T-cell (primary cell): ENCODE measurements at regions not wholly inside any gene's neighbourhood (a gene's known extent, or its start where the extent isn't known, plus 50 kb on each side); places are given as distances from the start of the nearest gene placed in this dataset.

Experiments
- ATAC-seq, 4 experiments: fragments of 200-7000 bp in 3 of 4; fragments of 150-1000 bp in 1 of 4; cut with Tn5 transposase; replicated peaks in 1 of 4; 1 replicate in 3 of 4; 2 replicates in 1 of 4; pipeline ENCODE4 v1.10.0; 2021; ENCODE audit warnings: moderate library complexity in 3 of 4, mild to moderate bottlenecking in 2 of 4, moderate number of reproducible peaks in 1 of 4
- CTCF ChIA-PET, 2 donors: fragments of 300-600 bp; sonication (Branson Sonifier 250); formaldehyde crosslinking; loops; one replicate each; lab custom pipeline; 2022; ENCODE audit warnings: antibody characterized with exemption in 2 of 2; lab: Charles Lee
- POLR2A ChIA-PET, 2 donors: fragments of 300-600 bp; sonication (Branson Sonifier 250); formaldehyde crosslinking; loops; one replicate each; lab custom pipeline; 2022; ENCODE audit warnings: antibody characterized with exemption in 2 of 2; lab: Charles Lee
- DNase-seq, 35 experiments: peaks; one replicate each; pipeline versions ENCODE4 v3.0.0 to v3.0.0-alpha.2; 2013 to 2023
- H3K27ac ChIP-seq: one replicate; pipeline ENCODE4 v1.5.1; 2013; ENCODE audit warnings: low read length
- H3K27me3 ChIP-seq, 2 experiments: replicated peaks in 1 of 2; 1 replicate in 1 of 2; 2 replicates in 1 of 2; pipeline versions ENCODE4 v1.6.1 to v1.7.0; 2013; ENCODE audit warnings: low read length in 1 of 2, mixed read lengths in 1 of 2; ENCODE audit not compliant: control insufficient read depth in 2 of 2, insufficient read depth in 2 of 2; ENCODE audit errors: extremely low read depth in 1 of 2
- H3K36me3 ChIP-seq, 2 donors: 1 replicate in 1 of 2; 2 replicates in 1 of 2; pipeline versions ENCODE4 v1.6.1 to v1.7.0; 2013; ENCODE audit warnings: low read length in 1 of 2; ENCODE audit not compliant: control insufficient read depth in 2 of 2, insufficient read depth in 1 of 2; ENCODE audit errors: extremely low read depth in 1 of 2
- H3K4me1 ChIP-seq, 2 experiments: 1 replicate in 1 of 2; 2 replicates in 1 of 2; pipeline versions ENCODE4 v1.6.1 to v1.7.0; 2013; ENCODE audit warnings: low read length in 2 of 2, mixed read lengths in 1 of 2; ENCODE audit not compliant: insufficient read depth in 2 of 2, control insufficient read depth in 1 of 2; ENCODE audit errors: extremely low read depth in 1 of 2
- H3K4me3 ChIP-seq, 2 donors: 1 replicate in 1 of 2; 2 replicates in 1 of 2; pipeline versions ENCODE4 v1.5.1 to v1.7.0; 2013; ENCODE audit warnings: mild to moderate bottlenecking in 2 of 2, low read length in 1 of 2, moderate library complexity in 1 of 2; ENCODE audit not compliant: control insufficient read depth in 1 of 2; ENCODE audit errors: extremely low read depth in 1 of 2
- H3K9me3 ChIP-seq: 2 replicates; pipeline ENCODE4 v1.7.0; 2013
- H3K27ac Mint-ChIP-seq, 2 donors: one replicate each; pipeline ENCODE4 v1.8.0; 2020 to 2021; ENCODE audit warnings: mild to moderate bottlenecking in 2 of 2, mixed read lengths in 2 of 2
- H3K27me3 Mint-ChIP-seq, 2 donors: one replicate each; pipeline ENCODE4 v1.8.0; 2021 to 2022; ENCODE audit warnings: mixed read lengths in 2 of 2
- H3K36me3 Mint-ChIP-seq: one replicate; pipeline ENCODE4 v1.8.0; 2021; ENCODE audit warnings: mixed read lengths
- H3K4me1 Mint-ChIP-seq, 3 donors: one replicate each; pipeline ENCODE4 v1.8.0; 2020 to 2022; ENCODE audit warnings: mixed read lengths in 3 of 3, mild to moderate bottlenecking in 1 of 3
- H3K4me3 Mint-ChIP-seq, 3 donors: one replicate each; pipeline ENCODE4 v1.8.0; 2020 to 2022; ENCODE audit warnings: mild to moderate bottlenecking in 3 of 3, mixed read lengths in 3 of 3, moderate library complexity in 3 of 3
- H3K9me3 Mint-ChIP-seq, 3 donors: one replicate each; pipeline ENCODE4 v1.8.0; 2020 to 2022; ENCODE audit warnings: mixed read lengths in 3 of 3
- WGBS: methylation state at CpG from one replicate; pipeline ENCODE4 v1.1.5; 2013; ENCODE audit warnings: missing lambda C conversion rate; ENCODE audit not compliant: insufficient coverage; 5-methylcytosine and 5-hydroxymethylcytosine counted together

GRCh38 chr16:31713071-31713944 is 160.3 kb upstream of the ZNF267 start:
- peak overlapping the region; percentile 94 for H3K27ac ChIP-seq
- H3K4me3 ChIP-seq: peak overlapping the region; percentile 94 to 100
- Mint-ChIP-seq H3K27me3 (no peaks in the 10 kb centered on the region), H3K4me3 (peak overlapping the region; percentile 99 to 100 (median 99)), H3K27ac (peak overlapping the region; percentile 98 to 99), H3K4me1 (peaks cover 59 to 64% (median 62%) of the 10 kb centered on the region in 3 donors), H3K36me3 (peaks cover 22% of the 10 kb centered on the region), H3K9me3 (no peaks in the 10 kb centered on the region)
- CTCF ChIA-PET: interaction anchor here in 1 of 2 donors (0.7 to 1.6 kb wide), 4 partner anchors 11 to 156 kb away, joined by 3 to 15 read pairs (median 7); no protein-coding TSS in a partner anchor
- no peaks in the 10 kb centered on the region for H3K9me3 ChIP-seq
- peaks cover 0 to 9% of the 10 kb centered on the region in 2 donors for H3K36me3 ChIP-seq
- DNase-seq (peak; percentile 82 to 95 (median 92)), ATAC-seq (peak; percentile 89 to 95 (median 90))
- no peaks in the 10 kb centered on the region for H3K27me3 ChIP-seq
- peaks cover 16 to 52% of the 10 kb centered on the region in 2 experiments for H3K4me1 ChIP-seq
- under 1% methylated on average over 42 of the region's 59 CpGs for WGBS
- POLR2A ChIA-PET: interaction anchor here (0.6 to 1.7 kb wide), 11 partner anchors 11 to 770 kb away, joined by 3 to 9 read pairs (median 4); partner anchors contain the start of gene ZNF267 (in 1 of the 2)

- no peaks in the 10 kb centered on the region for H3K9me3 Mint-ChIP-seq
- POLR2A ChIA-PET: no interaction called here
Measured at GRCh38 chr16:31713945-31714902, 159.4 kb upstream of the ZNF267 start.

GRCh38 chr16:31714903-31715504 is 158.6 kb upstream of the ZNF267 start:
- peak overlapping the region in 1 of 2 donors; percentile 94 for H3K4me3 ChIP-seq
- H3K27me3 ChIP-seq: no peaks in the 10 kb centered on the region
- peaks cover 16 to 48% of the 10 kb centered on the region in 2 experiments for H3K4me1 ChIP-seq
- ATAC-seq: no peak
- Mint-ChIP-seq H3K4me3 (peak overlapping the region; percentile 99 to 100 (median 99)), H3K27me3 (no peaks in the 10 kb centered on the region), H3K36me3 (peaks cover 31% of the 10 kb centered on the region), H3K9me3 (no peaks in the 10 kb centered on the region), H3K4me1 (peaks cover 50 to 61% (median 58%) of the 10 kb centered on the region in 3 donors), H3K27ac (peak overlapping the region; percentile 62 to 98)
- CTCF ChIA-PET: no interaction called here
- H3K36me3 ChIP-seq: peaks cover 0 to 14% of the 10 kb centered on the region in 2 donors
- no peaks in the 10 kb centered on the region for H3K9me3 ChIP-seq
- WGBS: 0% methylated on average over 1 of the region's 2 CpGs
- H3K27ac ChIP-seq: peak overlapping the region; percentile 34
- POLR2A ChIA-PET: no interaction called here
- DNase-seq: peak in 1 of 35 experiments; percentile 30

More at GRCh38 chr16:31713945-31714902, 159.4 kb upstream of the ZNF267 start:
- peaks cover 0 to 8% of the 10 kb centered on the region in 2 donors for H3K36me3 ChIP-seq
- WGBS: 83% methylated on average over 8 of the region's 12 CpGs
- Mint-ChIP-seq H3K4me1 (peaks cover 50 to 61% (median 61%) of the 10 kb centered on the region in 3 donors), H3K4me3 (peak overlapping the region; percentile 99 to 100 (median 99)), H3K27ac (peak overlapping the region; percentile 98 to 99), H3K36me3 (peaks cover 26% of the 10 kb centered on the region), H3K27me3 (no peaks in the 10 kb centered on the region)
- CTCF ChIA-PET: interaction anchor here in 1 of 2 donors (0.6 to 1.3 kb wide), 3 partner anchors 18 to 535 kb away, joined by 3 to 11 read pairs (median 4); no protein-coding TSS in a partner anchor
- no peaks in the 10 kb centered on the region for H3K9me3 ChIP-seq
- peak overlapping the region; percentile 94 to 100 for H3K4me3 ChIP-seq
- ATAC-seq (no peak), DNase-seq (peak in 1 of 35 experiments; percentile 29)
- H3K27ac ChIP-seq: peak overlapping the region; percentile 94
- H3K4me1 ChIP-seq: peaks cover 16 to 48% of the 10 kb centered on the region in 2 experiments
- H3K27me3 ChIP-seq: no peaks in the 10 kb centered on the region

GRCh38 chr16:31715915-31716314 is 157.7 kb upstream of the ZNF267 start:
- Histone ChIP-seq H3K27me3 (no peaks in the 10 kb centered on the region), H3K9me3 (no peaks in the 10 kb centered on the region), H3K36me3 (peaks cover 0 to 14% of the 10 kb centered on the region in 2 donors), H3K4me1 (peaks cover 16 to 48% of the 10 kb centered on the region in 2 experiments), H3K4me3 (no peak overlapping the region), H3K27ac (peak overlapping the region; percentile 34)
- peaks cover 0 to 6% (median 2%) of the 10 kb centered on the region in 3 donors for H3K9me3 Mint-ChIP-seq
- H3K36me3 Mint-ChIP-seq: peaks cover 37% of the 10 kb centered on the region
- ChIA-PET CTCF (no interaction called here), POLR2A (no interaction called here)
- H3K27ac Mint-ChIP-seq: peak overlapping the region; percentile 62 to 98
- H3K4me1 Mint-ChIP-seq: peaks cover 50 to 67% (median 64%) of the 10 kb centered on the region in 3 donors
- DNase-seq: no peak
- ATAC-seq: no peak
- 100% methylated on average over 2 of the region's 4 CpGs for WGBS
- H3K27me3 Mint-ChIP-seq: no peaks in the 10 kb centered on the region
- H3K4me3 Mint-ChIP-seq: peak overlapping the region in 1 of 3 donors; percentile 99

GRCh38 chr16:31718998-31719397 is 154.6 kb upstream of the ZNF267 start:
- WGBS: 100% methylated on average over 2 of the region's 4 CpGs

More at GRCh38 chr16:31718998-31719397, 154.6 kb upstream of the ZNF267 start:
- DNase-seq (no peak), ATAC-seq (no peak)
- H3K4me3 Mint-ChIP-seq: no peak overlapping the region
- Histone ChIP-seq H3K9me3 (no peaks in the 10 kb centered on the region), H3K4me3 (no peak overlapping the region), H3K36me3 (peaks cover 0 to 22% of the 10 kb centered on the region in 2 donors), H3K4me1 (peaks cover 16 to 35% of the 10 kb centered on the region in 2 experiments), H3K27me3 (no peaks in the 10 kb centered on the region), H3K27ac (no peak overlapping the region)
- H3K27ac Mint-ChIP-seq: no peak overlapping the region
- H3K9me3 Mint-ChIP-seq: peaks cover 0 to 6% (median 6%) of the 10 kb centered on the region in 3 donors
- H3K4me1 Mint-ChIP-seq: peaks cover 38 to 50% (median 50%) of the 10 kb centered on the region in 3 donors
- peaks cover 63% of the 10 kb centered on the region for H3K36me3 Mint-ChIP-seq
- CTCF ChIA-PET: no interaction called here
- H3K27me3 Mint-ChIP-seq: no peaks in the 10 kb centered on the region
- POLR2A ChIA-PET: no interaction called here
